Caco-2 (cell line): ENCODE measurements at regions not wholly inside any gene's neighbourhood (a gene's known extent, or its start where the extent isn't known, plus 50 kb on each side); places are given as distances from the start of the nearest gene placed in this dataset.

ENCODE experiments used
- BruUV-seq: library from RNA; stranded (reverse); fragments of 400-500 nt; replicated peaks from 2 replicates; lab custom pipeline; 2021; lab: Mats Ljungman, UMichigan
- CTCF ChIA-PET: fragments of 300-600 bp; sonication (Branson Sonifier 250); formaldehyde crosslinking; loops from one replicate; lab custom pipeline; 2022; ENCODE audit warnings: antibody characterized with exemption; lab: Charles Lee
- POLR2A ChIA-PET: fragments of 300-600 bp; sonication (Branson Sonifier 250); formaldehyde crosslinking; loops from one replicate; lab custom pipeline; 2022; ENCODE audit warnings: antibody characterized with exemption; lab: Charles Lee
- DNase-seq, 2 experiments: peaks; one replicate each; pipeline versions ENCODE4 v3.0.0 to v3.0.0-alpha.2; 2020 to 2022
- H3K27me3 ChIP-seq: replicated peaks from 2 replicates; pipeline ENCODE4 v1.6.0; 2011; ENCODE audit warnings: low read length; ENCODE audit not compliant: control insufficient read depth, insufficient read depth
- H3K36me3 ChIP-seq: 2 replicates; pipeline ENCODE4 v1.5.1; 2011; ENCODE audit warnings: low read length; ENCODE audit not compliant: control insufficient read depth, insufficient read depth
- H3K4me1 ChIP-seq: fragments of 250-450 bp; sonication (Bioruptor Pico); 2 replicates; pipeline ENCODE4 v1.5.1; 2020; ENCODE audit warnings: mild to moderate bottlenecking
- H3K4me3 ChIP-seq: 2 replicates; pipeline ENCODE4 v1.5.1; 2011; ENCODE audit warnings: low read depth, mild to moderate bottlenecking, control low read depth, low read length
- H3K9me3 ChIP-seq: fragments of 250-450 bp; sonication (Bioruptor Pico); 2 replicates; pipeline ENCODE4 v1.5.1; 2020; ENCODE audit warnings: mild to moderate bottlenecking, moderate library complexity
- H3K27ac Mint-ChIP-seq: one replicate; pipeline ENCODE4 v1.8.0; 2022; ENCODE audit warnings: mixed read lengths; ENCODE audit not compliant: unreplicated experiment
- H3K27me3 Mint-ChIP-seq: one replicate; pipeline ENCODE4 v1.8.0; 2022; ENCODE audit warnings: mixed read lengths; ENCODE audit not compliant: insufficient read depth, unreplicated experiment
- H3K36me3 Mint-ChIP-seq: one replicate; pipeline ENCODE4 v1.8.0; 2022; ENCODE audit warnings: mild to moderate bottlenecking, mixed read lengths; ENCODE audit not compliant: insufficient read depth, unreplicated experiment
- H3K4me1 Mint-ChIP-seq: one replicate; pipeline ENCODE4 v1.8.0; 2022; ENCODE audit warnings: low read depth, mixed read lengths; ENCODE audit not compliant: unreplicated experiment
- H3K4me3 Mint-ChIP-seq: one replicate; pipeline ENCODE4 v1.8.0; 2022; ENCODE audit warnings: mild to moderate bottlenecking, moderate library complexity, mixed read lengths; ENCODE audit not compliant: unreplicated experiment
- H3K9me3 Mint-ChIP-seq: one replicate; pipeline ENCODE4 v1.8.0; 2022; ENCODE audit warnings: mixed read lengths; ENCODE audit not compliant: unreplicated experiment
- intact Hi-C: fragments of 100-400 bp; cut with micrococcal nuclease; formaldehyde crosslinking; loops from one replicate; pipeline ENCODE4 v1.10.0; 2022; ENCODE audit not compliant: unreplicated experiment
- TF ChIP-seq, protein P1 (sequence below), 2 experiments: fragments of 200-600 bp in 1 of 2; IDR thresholded peaks; 1 replicate in 1 of 2; 2 replicates in 1 of 2; pipeline versions ENCODE4 v1.5.1 to v1.8.0; 2011 to 2022; ENCODE audit warnings: antibody characterized with exemption in 1 of 2, control low read depth in 1 of 2, inconsistent platforms in 1 of 2, low read depth in 1 of 2, low read length in 1 of 2, mild to moderate bottlenecking in 1 of 2, moderate library complexity in 1 of 2; ENCODE audit not compliant: insufficient read depth in 1 of 2, severe bottlenecking in 1 of 2, unreplicated experiment in 1 of 2

DNA sequence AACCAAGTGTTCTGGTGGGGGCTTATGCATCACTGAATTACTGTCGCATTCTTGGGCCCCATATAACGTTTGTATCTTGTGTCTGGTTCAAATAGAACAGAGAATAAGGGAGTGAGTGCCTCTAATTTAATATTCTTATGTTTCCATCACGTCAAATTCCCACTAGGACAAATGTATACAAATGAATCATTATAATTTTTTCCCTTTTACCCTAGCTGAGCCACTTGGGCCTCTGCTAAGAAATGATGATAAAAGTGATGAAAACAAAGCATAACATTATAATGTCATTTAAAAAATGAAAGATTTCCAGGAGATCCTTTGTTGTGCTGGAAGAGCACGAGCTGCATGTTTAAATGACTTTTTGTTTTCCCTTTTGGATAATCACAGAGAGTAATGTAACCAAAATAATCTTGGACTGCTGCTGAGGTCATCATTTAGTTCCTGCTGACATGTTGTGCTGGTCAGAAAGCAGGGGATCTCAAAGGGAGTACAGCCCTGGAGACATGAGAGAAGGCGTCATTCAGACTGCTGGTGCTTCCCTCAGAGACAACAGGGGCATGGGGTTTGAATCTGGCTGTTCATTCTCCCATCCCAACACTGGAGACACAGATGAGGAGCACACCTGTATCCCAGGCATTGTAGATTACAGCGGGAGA lies 105.1 kb upstream of the SCOC start:
- CTCF ChIA-PET = no interaction called here

DNA sequence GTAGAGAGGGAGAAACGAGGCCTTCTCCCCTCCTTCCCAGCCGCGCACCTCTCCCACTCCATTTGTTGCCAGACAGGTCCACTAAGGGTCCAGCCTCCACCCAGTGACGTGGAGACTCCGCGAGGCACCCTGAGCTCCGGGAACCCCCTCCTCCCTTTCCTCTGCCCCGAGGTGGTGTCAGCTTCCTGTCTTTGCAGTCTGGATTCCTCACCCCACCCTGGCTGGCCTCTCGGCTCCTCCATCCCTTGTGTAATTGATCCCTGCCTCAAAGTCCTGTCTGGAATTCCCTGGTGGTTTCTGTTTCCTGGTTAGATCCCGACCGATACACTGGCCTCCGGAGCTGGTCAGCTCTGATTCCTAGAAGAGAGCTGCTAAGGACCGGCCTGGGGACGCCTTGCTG lies 105.9 kb upstream of the SCOC start:
- Histone ChIP-seq H3K36me3 (no peaks in the 10 kb centered on the region), H3K4me1 (no peaks in the 10 kb centered on the region), H3K4me3 (no peak overlapping the region), H3K27me3 (no peaks in the 10 kb centered on the region), H3K9me3 (no peaks in the 10 kb centered on the region)
- POLR2A ChIA-PET = no interaction called here
- peak in 1 of 2 experiments; percentile 54 for DNase-seq
- H3K4me1 Mint-ChIP-seq = no peaks in the 10 kb centered on the region
- H3K27ac Mint-ChIP-seq = peak overlapping the region; percentile 42
- H3K36me3 Mint-ChIP-seq = no peaks in the 10 kb centered on the region
- intact Hi-C loops = no loop called here
- CTCF ChIA-PET = no interaction called here
- H3K27me3 Mint-ChIP-seq = no peaks in the 10 kb centered on the region
- H3K4me3 Mint-ChIP-seq = no peak overlapping the region
- no TSS peak for BruUV-seq
- TF ChIP-seq, protein P1, sequence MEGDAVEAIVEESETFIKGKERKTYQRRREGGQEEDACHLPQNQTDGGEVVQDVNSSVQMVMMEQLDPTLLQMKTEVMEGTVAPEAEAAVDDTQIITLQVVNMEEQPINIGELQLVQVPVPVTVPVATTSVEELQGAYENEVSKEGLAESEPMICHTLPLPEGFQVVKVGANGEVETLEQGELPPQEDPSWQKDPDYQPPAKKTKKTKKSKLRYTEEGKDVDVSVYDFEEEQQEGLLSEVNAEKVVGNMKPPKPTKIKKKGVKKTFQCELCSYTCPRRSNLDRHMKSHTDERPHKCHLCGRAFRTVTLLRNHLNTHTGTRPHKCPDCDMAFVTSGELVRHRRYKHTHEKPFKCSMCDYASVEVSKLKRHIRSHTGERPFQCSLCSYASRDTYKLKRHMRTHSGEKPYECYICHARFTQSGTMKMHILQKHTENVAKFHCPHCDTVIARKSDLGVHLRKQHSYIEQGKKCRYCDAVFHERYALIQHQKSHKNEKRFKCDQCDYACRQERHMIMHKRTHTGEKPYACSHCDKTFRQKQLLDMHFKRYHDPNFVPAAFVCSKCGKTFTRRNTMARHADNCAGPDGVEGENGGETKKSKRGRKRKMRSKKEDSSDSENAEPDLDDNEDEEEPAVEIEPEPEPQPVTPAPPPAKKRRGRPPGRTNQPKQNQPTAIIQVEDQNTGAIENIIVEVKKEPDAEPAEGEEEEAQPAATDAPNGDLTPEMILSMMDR (IDR thresholded peaks at IDR 0.05; ENCODE audit: insufficient read depth in 1 of 2, low read depth in 1 of 2, low read length in 1 of 2, severe bottlenecking in 1 of 2, unreplicated experiment in 1 of 2) = no peak
- no peaks in the 10 kb centered on the region for H3K9me3 Mint-ChIP-seq

More for the DNA sequence above, 105.1 kb upstream of the SCOC start:
- Mint-ChIP-seq H3K27me3 (no peaks in the 10 kb centered on the region), H3K9me3 (no peaks in the 10 kb centered on the region), H3K4me1 (no peaks in the 10 kb centered on the region), H3K4me3 (no peak overlapping the region), H3K27ac (peak overlapping the region; percentile 42), H3K36me3 (no peaks in the 10 kb centered on the region)
- TF ChIP-seq, protein P1 (IDR thresholded peaks at IDR 0.05; ENCODE audit: insufficient read depth in 1 of 2, low read depth in 1 of 2, low read length in 1 of 2, severe bottlenecking in 1 of 2, unreplicated experiment in 1 of 2) = no peak
- no TSS peak for BruUV-seq
- DNase-seq = no peak
- no peaks in the 10 kb centered on the region for H3K9me3 ChIP-seq
- intact Hi-C loops = no loop called here
- no peak overlapping the region for H3K4me3 ChIP-seq
- no peaks in the 10 kb centered on the region for H3K36me3 ChIP-seq
- no peaks in the 10 kb centered on the region for H3K4me1 ChIP-seq
- POLR2A ChIA-PET = no interaction called here
- no peaks in the 10 kb centered on the region for H3K27me3 ChIP-seq

DNA sequence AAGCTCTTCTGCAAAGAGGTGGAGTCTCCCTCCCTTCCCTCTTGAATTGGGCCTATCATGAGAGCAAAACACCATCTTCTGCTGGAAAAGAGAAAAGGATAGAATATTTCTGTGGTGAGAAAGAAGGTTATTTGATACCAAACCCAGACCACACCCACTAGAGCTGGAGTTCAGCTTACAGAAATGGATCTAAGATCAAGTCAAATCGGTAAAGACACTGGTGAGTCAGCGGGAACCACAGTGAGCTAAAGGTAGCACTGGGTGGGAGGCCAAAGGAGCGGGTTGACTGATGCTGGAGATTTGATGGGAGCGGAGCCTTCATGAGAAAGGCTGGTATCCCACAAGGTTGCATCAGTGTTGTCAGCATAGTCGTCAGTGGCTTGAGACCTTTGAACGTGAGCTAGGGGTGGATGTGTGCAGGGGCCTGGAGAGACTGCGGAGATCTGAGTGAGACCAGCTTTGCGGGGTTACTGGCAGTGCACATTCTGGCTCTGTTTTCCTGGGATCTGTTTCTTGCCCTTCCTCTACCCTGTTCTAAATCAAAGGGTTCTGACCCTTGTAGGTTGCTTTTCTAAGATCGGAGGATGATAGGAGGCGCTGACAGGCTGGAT lies 106.4 kb upstream of the SCOC start:
- intact Hi-C loops = no loop called here
- no peak for DNase-seq
- TF ChIP-seq, protein P1 (IDR thresholded peaks at IDR 0.05; ENCODE audit: insufficient read depth in 1 of 2, low read depth in 1 of 2, low read length in 1 of 2, severe bottlenecking in 1 of 2, unreplicated experiment in 1 of 2) = no peak
- Mint-ChIP-seq H3K27me3 (no peaks in the 10 kb centered on the region), H3K27ac (peak overlapping the region; percentile 42), H3K9me3 (no peaks in the 10 kb centered on the region), H3K36me3 (no peaks in the 10 kb centered on the region), H3K4me3 (no peak overlapping the region), H3K4me1 (no peaks in the 10 kb centered on the region)
- BruUV-seq = no TSS peak
- Histone ChIP-seq H3K27me3 (no peaks in the 10 kb centered on the region), H3K9me3 (no peaks in the 10 kb centered on the region), H3K36me3 (no peaks in the 10 kb centered on the region), H3K4me1 (no peaks in the 10 kb centered on the region), H3K4me3 (no peak overlapping the region)
- ChIA-PET POLR2A (no interaction called here), CTCF (no interaction called here)
